ENCODE measurements at regions not wholly inside any gene's neighbourhood (a gene's known extent, or its start where the extent isn't known, plus 50 kb on each side); places are given as distances from the start of the nearest gene placed in this dataset.

- no peak for TF ChIP-seq CTCF (conservative IDR thresholded peaks at IDR 0.05; ENCODE audit: control insufficient read depth, insufficient read depth, low read depth, low read length)
Measured at GRCh38 chr3:14330508-14330907, 71.9 kb upstream of the SLC6A6 start.

GRCh38 chr3:14331251-14331650 lies 71.2 kb upstream of the SLC6A6 start:
- H3K4me3 ChIP-seq (ENCODE audit: control insufficient read depth, low read depth, low read length), result no peak overlapping the region
- no peak for DNase-seq (ENCODE audit: low read depth)
- no peak for TF ChIP-seq CTCF (conservative IDR thresholded peaks at IDR 0.05; ENCODE audit: control insufficient read depth, insufficient read depth, low read depth, low read length)

More at GRCh38 chr3:14330508-14330907, 71.9 kb upstream of the SLC6A6 start:
- no peak overlapping the region for H3K4me3 ChIP-seq (ENCODE audit: control insufficient read depth, low read depth, low read length)
- no peak for DNase-seq (ENCODE audit: low read depth)

- TF ChIP-seq CTCF (conservative IDR thresholded peaks at IDR 0.05; ENCODE audit: control insufficient read depth, insufficient read depth, low read depth, low read length), result no peak
- DNase-seq (ENCODE audit: low read depth), result no peak
- no peak overlapping the region for H3K4me3 ChIP-seq (ENCODE audit: control insufficient read depth, low read depth, low read length)
Measured at GRCh38 chr3:14332392-14332791, 70.0 kb upstream of the SLC6A6 start.

- no peak overlapping the region for H3K4me3 ChIP-seq (ENCODE audit: control insufficient read depth, low read depth, low read length)
- DNase-seq (ENCODE audit: low read depth), result no peak
- no peak for TF ChIP-seq CTCF (conservative IDR thresholded peaks at IDR 0.05; ENCODE audit: control insufficient read depth, insufficient read depth, low read depth, low read length)
Measured at GRCh38 chr3:14333215-14333614, 69.2 kb upstream of the SLC6A6 start.

GRCh38 chr3:14333621-14334020 lies 68.8 kb upstream of the SLC6A6 start:
- no peak for TF ChIP-seq CTCF (conservative IDR thresholded peaks at IDR 0.05; ENCODE audit: control insufficient read depth, insufficient read depth, low read depth, low read length)
- no peak for DNase-seq (ENCODE audit: low read depth)

GRCh38 chr3:14334136-14334535 lies 68.3 kb upstream of the SLC6A6 start:
- no peak overlapping the region for H3K4me3 ChIP-seq (ENCODE audit: control insufficient read depth, low read depth, low read length)
- DNase-seq (ENCODE audit: low read depth), result no peak
- TF ChIP-seq CTCF (conservative IDR thresholded peaks at IDR 0.05; ENCODE audit: control insufficient read depth, insufficient read depth, low read depth, low read length), result no peak

More at GRCh38 chr3:14333621-14334020, 68.8 kb upstream of the SLC6A6 start:
- no peak overlapping the region for H3K4me3 ChIP-seq (ENCODE audit: control insufficient read depth, low read depth, low read length)

GRCh38 chr3:14334936-14335335 lies 67.5 kb upstream of the SLC6A6 start:
- TF ChIP-seq CTCF (conservative IDR thresholded peaks at IDR 0.05; ENCODE audit: control insufficient read depth, insufficient read depth, low read depth, low read length), result no peak
- no peak overlapping the region for H3K4me3 ChIP-seq (ENCODE audit: control insufficient read depth, low read depth, low read length)
- no peak for DNase-seq (ENCODE audit: low read depth)
